ENCODE measurements at regions not wholly inside any gene's neighbourhood (a gene's known extent, or its start where the extent isn't known, plus 50 kb on each side); places are given as distances from the start of the nearest gene placed in this dataset.

- no peak for TF ChIP-seq FUBP1 (CRISPR knock-in tag; IDR thresholded peaks at IDR 0.05; ENCODE audit: borderline replicate concordance)
- TF ChIP-seq RXRB (CRISPR knock-in tag; IDR thresholded peaks at IDR 0.05; ENCODE audit: borderline replicate concordance) = no peak
- no peak for TF ChIP-seq ZFP36L2 (CRISPR knock-in tag; IDR thresholded peaks at IDR 0.05)
- TF ChIP-seq CBX1 (IDR thresholded peaks at IDR 0.05; ENCODE audit: low read depth) = no peak
- no peak for TF ChIP-seq ZNF468 (CRISPR knock-in tag; IDR thresholded peaks at IDR 0.05)
- TF ChIP-seq ATF4 (CRISPR knock-in tag; IDR thresholded peaks at IDR 0.05) = no peak
Measured at GRCh38 chr13:44147648-44148047, 226.0 kb upstream of the SERP2 start (continued).

- TF ChIP-seq ZNF512B (CRISPR knock-in tag; IDR thresholded peaks at IDR 0.05; ENCODE audit: borderline replicate concordance) (no peak), PHF5A (CRISPR knock-in tag; IDR thresholded peaks at IDR 0.05; ENCODE audit: low read depth, unreplicated experiment) (no peak), NPAS2 (CRISPR knock-in tag; IDR thresholded peaks at IDR 0.05; ENCODE audit: borderline replicate concordance) (no peak), TOE1 (CRISPR knock-in tag; IDR thresholded peaks at IDR 0.05) (no peak), ZNF569 (CRISPR knock-in tag; IDR thresholded peaks at IDR 0.05; ENCODE audit: borderline replicate concordance) (no peak), SCMH1 (CRISPR knock-in tag; IDR thresholded peaks at IDR 0.05; ENCODE audit: borderline replicate concordance) (no peak)
- Histone ChIP-seq H3K27me3 (ENCODE audit: control insufficient read depth in 1 of 2, insufficient read depth in 2 of 2, low read length in 2 of 2) (no peaks in the 10 kb centered on the region), H3K4me2 (ENCODE audit: low read depth, low read length) (no peak overlapping the region), H3K9ac (ENCODE audit: insufficient read depth, low read depth, low read length) (no peak overlapping the region), H4K20me1 (ENCODE audit: insufficient read depth, low read length) (no peaks in the 10 kb centered on the region), H3K36me3 (replicated peaks in 1 of 2; ENCODE audit: control insufficient read depth in 1 of 2, insufficient read depth in 2 of 2, low read length in 2 of 2) (no peaks in the 10 kb centered on the region), H3K27ac (ENCODE audit: extremely low read length, insufficient read depth, low read length) (no peak overlapping the region), H3K4me3 (replicated peaks in 1 of 3; ENCODE audit: insufficient read depth in 1 of 3, low read depth in 2 of 3, low read length in 3 of 3) (no peak overlapping the region), H3K9me3 (ENCODE audit: low read length) (no peaks in the 10 kb centered on the region), H3K4me1 (ENCODE audit: insufficient read depth, low read length) (no peaks in the 10 kb centered on the region), H3K79me2 (ENCODE audit: insufficient read depth, low read length) (no peaks in the 10 kb centered on the region), H2AFZ (ENCODE audit: low read length) (no peak overlapping the region)
- FAIRE-seq (no peak), ATAC-seq (no peak), DNase-seq (ENCODE audit: low spot score) (no peak)
- POLR2A ChIA-PET = no interaction called here
- CTCF ChIA-PET (ENCODE audit: low intra/inter-chr PET ratio, low total read pairs) = no interaction called here
- intact Hi-C loops (cut with micrococcal nuclease; ENCODE audit: unreplicated experiment) (no loop called here), in situ Hi-C loops (cut with HindIII; ENCODE audit: extremely low pct_ligation_motif_present, low pct_unique_long_range_greater_than_20kb) (no loop called here)
- BruUV-seq (replicated peaks) = no TSS peak
- 33% methylated on average over 5 of the region's 5 CpGs for WGBS (ENCODE audit: low lambda C conversion rate)
Measured at GRCh38 chr13:44148159-44148914, 225.3 kb upstream of the SERP2 start.
